Activated naive CD4-positive, alpha-beta T cell (primary cell): ENCODE measurements at regions not wholly inside any gene's neighbourhood (a gene's known extent, or its start where the extent isn't known, plus 50 kb on each side); places are given as distances from the start of the nearest gene placed in this dataset.

ENCODE experiments used
- DNase-seq, 4 experiments: peaks; one replicate each; lab custom pipeline; 2025; lab: John Stamatoyannopoulos, UW

DNA sequence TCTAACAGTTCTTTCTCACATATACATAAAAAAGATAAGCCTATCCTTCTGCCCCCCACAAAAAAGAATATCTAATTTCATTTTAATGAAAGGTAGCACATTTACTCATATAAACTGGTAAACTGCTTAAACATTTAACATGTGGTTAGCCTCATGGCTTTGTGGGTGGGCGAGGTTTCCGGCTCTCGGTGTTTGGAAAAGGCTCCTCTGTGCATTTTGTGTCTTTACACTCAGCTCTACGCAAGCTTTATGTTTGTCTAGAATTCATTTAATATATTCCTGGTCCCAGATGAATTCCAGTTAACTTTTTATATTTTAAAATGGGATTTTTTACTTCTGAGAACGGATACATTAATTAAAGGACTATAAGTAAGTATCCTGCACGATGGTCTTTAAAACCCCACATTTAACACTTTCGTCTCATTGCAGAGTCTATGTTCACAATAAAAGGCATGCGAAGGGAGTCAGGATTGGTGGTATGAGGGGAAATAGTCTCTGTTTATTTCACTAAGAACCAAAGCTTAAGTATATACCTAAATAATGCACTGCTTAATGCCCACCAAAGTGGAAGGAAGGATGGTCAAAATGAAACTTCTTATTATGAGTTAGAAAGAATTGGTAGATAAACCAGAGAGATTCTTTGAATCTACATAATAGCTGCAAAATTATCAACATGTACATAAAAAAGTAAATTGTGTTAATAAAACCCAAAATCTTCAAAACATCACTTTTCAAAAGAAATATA, 197.2 kb downstream of the CRPPA start:
- DNase-seq = peak in 1 of 4 experiments; percentile 2

DNA sequence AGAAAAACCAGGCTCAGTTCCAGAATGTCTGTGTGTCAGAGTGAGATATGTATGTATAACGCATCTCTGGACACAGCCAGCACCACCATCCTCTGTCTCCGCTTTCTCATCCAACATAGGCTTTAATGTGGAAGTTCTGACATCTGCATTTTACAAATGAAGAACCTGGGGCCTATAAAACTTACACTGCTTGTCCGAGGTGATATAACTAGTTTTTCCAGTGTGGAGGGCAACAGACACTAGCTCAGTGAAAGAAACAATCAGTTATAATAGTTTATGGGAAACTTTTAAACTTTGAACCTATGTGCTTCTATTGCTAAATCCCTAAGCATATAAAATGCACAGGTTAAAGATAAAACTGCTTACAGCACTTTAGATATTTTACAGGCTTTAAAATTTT, 208.7 kb downstream of the CRPPA start:
- no peak for DNase-seq

DNA sequence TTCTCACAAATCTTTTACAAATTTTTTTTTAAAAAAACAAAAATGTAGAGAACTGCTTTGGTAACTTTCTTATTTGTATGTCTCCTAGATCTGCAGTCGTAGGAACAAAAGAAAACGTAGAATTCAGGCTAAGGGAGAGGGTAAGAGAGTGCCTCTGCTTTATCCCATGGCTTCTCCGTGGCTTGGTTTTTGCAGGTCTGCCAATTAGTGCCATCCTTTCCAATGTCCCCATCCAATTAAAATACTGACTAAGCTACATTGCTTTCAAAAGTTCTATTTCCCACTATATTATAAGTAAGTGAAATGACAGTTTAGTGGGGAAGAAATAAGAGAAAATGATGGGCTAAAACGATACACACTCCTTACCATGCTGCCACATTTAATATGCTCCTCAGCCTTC, 209.3 kb downstream of the CRPPA start:
- DNase-seq = no peak

DNA sequence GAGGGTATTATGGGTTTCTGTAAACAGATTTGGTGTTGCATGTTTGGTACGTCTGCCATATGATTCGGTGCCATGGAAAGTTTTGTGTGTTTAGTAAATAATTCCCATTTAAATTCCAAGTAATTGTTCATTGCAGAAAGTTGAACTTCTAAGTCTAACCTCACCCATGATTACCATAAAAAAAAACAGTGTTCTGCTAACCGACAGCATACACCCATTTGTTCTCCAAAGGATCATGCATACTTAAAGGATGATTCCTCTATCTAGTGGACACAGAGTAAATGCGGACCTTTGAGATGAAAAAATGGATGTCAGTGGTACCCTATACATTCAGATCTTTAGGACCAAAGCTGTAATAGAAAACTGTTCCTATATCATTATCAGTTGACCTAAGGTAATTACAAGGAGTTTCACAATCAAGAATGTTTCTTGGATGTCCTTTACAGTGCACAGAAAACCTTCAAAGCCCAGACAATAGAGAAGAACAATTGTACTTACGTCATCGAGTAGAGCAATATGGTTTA, 209.9 kb downstream of the CRPPA start:
- DNase-seq = no peak

DNA sequence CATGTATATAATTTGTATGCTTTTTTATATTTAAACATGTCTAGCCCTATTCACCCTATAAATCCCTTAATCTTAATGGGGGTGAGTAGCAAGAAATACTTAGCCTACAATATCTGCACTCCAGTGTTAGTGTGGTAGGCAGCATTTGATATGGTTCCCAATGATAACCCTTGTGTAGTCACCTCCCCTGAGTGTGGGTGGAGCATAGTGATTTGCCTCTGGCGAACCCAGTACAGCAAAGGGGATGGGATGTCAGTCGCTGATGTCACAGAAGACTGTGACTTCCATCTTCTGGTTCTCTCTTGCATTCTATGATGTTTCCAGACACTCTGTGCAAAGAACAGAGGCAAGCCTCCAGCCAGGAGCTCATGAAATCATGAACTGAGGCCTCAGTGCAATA, 211.2 kb downstream of the CRPPA start:
- DNase-seq = no peak

DNA sequence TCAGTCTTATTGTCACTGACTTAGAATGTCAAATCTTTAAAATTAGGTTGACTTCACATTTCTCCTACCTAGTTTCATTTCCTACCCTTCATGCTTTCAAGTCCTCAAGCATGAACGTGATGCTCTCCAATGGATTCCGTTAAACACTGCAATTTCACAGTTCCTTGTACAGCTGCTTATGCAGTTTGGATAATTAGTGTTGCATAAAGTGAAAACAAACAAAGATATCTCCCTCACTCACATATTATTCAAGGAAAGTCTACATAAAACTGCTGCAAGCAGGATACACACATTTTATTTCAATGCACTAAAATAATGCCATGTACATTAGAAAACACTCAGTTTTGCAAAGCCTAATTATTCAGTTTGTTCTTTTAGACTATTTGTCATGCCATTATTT, 214.0 kb downstream of the CRPPA start:
- DNase-seq = no peak

DNA sequence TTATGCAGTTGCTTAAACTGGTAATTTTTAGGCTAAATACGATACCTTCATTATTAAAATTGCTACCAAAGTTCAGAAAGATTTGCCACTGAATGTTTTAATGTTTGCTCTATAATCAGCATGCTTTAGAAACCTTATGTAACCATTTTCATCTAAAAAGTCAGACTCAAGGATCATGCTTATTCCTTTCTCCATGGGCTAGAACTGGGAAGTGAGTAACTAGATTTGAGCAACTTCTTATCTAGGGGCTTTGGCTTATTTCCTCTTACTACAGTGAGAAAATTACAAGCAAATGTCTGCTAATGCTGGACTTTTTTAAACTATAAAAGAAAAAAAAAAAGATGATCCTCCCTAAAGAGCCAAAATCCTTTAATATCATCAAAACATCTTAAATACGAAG, 215.9 kb downstream of the CRPPA start:
- DNase-seq = no peak

DNA sequence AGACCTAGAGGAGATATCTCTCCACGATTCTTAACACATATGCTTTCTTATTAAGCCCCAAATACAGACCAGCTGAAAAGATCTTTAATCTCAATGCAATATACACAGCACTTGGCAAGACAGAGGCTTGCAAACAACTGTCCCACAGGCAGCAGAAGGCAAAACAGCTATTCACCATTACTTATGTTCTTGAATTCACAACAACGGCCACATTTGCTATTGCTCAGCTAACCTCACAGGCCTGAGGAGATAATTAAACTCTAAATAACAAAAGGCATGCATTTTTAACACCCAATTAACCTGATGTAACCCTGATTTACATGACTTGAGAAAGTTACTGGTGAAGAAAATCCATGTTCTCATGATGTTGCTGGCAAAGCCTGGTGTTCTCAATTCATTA, 216.4 kb downstream of the CRPPA start:
- DNase-seq = no peak

DNA sequence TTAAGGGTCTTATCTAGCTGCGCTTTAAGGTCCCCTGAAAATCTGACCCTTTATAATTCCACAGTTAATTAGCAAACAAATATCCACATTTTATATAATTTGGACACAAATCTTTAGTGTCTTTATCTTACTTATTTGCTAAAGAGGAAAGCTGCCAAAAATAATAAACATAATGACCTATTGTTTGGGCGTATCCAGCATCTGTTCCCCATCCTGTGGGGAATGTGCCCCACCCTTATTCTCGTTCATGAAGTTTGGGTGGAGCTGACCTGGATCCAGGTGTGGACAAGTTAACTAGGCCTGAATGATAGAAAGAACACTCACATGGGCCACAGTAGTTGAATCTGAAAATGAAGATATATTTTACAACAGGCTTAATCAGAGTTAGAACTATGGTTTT, 218.3 kb downstream of the CRPPA start:
- no peak for DNase-seq

DNA sequence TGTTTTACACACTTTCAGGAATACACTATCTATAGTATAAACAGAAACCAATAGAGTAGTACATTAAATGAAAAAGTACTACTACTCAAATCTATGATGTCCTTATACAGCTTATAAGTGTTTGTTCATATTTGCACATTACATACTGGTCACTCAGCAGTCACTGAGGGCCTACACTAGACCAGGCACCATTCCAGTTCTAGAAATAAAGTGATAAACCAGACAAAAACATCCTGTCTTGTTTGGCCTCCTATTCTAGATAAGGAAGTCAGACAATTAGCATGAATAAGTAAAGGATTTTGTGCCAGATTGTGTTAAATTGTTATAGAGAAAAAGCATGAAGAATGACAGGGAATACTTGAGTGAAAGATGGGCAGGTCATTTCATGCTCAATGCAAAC, 219.0 kb downstream of the CRPPA start:
- no peak for DNase-seq

DNA sequence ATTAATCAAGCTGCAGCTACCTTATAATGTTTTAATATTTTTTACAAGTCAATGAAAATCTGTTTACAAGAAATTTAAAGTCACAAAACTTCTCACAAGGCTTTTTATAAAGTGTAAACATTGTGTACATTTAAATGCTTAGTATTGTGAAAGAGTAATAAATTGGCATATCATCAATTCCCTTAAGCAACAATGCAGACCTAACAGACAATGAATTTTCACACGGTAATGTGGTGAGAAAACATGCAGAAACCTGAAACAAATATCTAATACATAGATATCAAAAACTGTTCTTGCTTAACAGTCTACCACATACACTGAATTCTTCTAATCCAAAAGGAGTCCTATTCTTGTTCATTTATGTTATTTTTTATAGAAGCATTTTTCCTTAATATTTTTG, 220.7 kb downstream of the CRPPA start:
- no peak for DNase-seq

DNA sequence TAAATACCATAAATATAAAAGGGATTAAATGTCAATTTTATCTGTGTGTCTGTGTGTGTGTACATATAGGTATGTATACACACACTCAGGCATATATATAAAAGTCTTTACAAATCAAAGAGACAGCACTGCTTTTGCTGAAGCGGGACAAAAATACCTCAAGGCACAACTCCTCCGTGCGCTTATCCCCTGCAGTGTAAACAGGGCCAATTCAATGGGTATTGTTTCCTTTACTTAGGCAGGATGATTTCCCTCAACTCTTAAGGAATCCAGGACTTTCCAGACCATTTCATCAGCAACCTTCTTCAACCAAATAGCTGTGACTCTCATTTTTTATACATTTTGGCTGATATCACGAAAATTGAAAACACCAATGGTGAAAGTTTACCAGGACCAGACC, 227.7 kb downstream of the CRPPA start:
- no peak for DNase-seq

DNA sequence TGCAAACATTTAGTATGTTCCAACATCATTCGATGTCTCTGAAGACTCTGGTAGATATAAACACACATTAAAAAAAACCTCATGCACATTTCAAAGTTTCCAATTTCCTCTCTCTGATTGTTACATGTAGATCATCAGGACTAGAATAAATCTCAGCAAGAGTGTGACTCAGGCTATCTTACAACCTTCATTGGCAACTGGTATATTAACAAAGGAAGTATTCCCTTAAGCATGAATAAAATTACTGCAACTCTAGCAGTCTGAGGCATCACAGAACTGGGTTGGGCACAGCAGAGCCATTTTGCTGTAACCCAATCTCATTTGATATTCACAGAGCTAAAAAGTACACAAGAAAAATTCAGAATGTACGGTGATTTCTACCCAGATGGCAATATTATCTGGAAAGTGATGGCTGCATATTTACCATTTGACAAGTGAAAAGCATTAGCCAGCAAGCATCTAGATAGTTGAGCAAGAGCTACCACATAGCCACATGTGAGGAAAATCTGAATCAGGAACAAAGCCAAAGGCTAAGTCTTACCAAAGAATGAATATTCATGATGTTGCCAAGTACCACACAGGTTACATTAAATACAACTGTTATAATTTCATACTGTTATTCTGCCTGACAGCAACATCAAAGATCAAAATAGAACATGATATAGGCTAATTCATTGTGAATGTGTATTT, 232.2 kb downstream of the CRPPA start:
- no peak for DNase-seq

DNA sequence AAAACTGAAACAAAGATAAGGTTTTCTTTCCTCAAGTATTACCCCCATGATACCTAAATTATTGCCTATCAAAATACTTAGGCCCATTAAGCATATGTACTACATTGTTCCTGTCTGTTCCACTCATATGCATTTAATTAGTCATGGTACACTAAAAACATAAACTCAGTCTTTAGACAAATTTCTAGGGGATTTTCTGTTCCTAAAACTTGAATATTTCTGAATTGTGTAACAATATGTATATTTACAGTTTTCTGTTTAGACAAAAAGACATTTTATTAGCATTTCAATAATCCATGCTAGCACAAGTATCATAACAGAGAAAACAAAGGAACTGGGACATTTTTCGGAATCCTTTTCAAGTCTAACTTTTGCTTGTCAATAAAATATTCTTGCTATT, 234.2 kb downstream of the CRPPA start:
- no peak for DNase-seq

DNA sequence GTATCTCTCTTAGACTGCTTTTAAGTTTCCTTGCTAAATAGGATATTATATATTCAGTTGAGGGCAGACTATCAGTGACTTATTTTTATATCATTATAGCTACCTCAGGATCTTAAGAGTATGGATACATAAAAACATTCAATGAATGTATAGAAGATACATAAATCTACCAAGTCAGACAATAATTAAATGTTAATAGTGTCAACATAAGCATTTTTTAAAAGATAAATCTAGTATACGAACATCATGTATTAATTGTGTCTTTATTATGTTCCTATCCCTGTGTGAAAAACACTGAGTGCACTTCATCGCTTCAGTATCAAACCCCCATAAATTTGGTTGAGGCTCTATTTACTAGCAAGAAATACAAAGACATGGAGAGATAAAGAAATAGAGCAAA, 242.8 kb downstream of the CRPPA start:
- DNase-seq = no peak

DNA sequence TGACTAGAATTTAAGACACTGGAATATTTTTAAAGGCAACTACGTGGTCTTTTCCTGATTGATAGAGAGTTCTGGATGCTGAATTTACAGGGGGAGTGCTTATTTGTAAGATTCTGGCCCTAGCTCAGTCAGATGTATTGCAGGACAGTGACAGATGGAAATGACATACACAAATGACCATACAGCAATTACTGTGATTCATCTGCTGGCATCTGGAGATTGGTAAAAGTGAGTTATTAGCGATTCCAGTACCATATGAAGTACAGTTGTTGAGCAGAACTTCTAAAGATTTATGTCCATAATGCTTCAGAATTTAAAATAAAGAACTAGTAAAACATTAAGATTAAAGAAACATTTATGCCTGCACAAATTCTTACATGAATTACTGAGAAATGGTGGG, 243.2 kb downstream of the CRPPA start:
- DNase-seq = no peak

DNA sequence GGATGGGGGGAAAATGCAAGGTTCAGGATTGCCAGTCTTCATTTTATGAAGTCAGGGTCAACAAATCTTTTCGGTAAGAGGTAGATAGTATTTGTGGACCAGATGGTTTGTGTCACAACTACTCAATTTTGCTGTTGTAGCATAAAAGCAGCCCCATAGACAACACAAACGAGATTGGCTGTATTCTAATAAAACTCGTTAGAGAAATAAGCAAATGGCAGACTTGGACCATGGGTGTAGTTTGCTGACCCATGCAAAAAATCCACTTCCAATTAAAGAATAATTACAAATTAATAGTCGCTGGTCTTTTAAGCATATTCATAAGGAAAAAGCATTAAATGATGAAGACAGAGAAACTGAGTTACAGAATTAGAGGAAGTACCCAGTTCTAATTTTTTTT, 247.1 kb downstream of the CRPPA start:
- no peak for DNase-seq

DNA sequence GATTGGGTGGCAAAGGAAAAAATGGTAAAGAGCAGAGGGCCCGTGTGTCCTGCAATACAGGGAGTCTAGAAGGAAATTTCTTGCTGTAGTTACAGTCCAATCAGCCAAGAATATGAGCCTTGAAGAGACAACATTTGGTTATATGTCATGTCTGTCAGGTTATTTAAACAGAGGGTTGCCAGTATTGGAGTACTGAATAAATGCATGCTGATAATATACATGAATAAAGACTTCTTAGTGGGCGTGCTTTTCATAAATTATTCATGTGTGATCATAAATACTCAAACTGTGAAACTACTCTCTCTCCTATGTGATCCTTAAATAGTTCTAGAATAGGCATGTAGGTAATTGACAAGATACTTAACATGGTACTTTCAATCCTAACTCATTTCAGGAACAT, 249.0 kb downstream of the CRPPA start:
- no peak for DNase-seq

DNA sequence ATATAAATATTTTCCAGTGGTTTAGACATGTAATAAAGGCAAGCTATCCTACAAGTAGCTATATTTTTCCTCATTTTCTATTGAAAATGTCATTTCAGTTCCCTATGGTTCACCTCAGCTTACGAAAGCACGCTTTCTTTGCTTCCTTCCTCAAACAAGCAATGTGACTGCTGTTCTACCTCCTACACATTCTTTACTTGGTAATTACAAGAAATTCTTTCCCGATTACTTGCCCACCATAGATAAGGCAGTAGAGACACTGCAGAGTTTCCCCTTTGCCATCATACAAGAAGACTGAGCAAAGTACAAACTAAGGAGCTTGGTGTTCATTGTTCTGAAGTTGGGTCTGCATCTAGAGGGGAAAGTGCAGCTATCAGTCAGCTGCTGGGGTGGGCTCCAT, 249.4 kb downstream of the CRPPA start:
- no peak for DNase-seq

DNA sequence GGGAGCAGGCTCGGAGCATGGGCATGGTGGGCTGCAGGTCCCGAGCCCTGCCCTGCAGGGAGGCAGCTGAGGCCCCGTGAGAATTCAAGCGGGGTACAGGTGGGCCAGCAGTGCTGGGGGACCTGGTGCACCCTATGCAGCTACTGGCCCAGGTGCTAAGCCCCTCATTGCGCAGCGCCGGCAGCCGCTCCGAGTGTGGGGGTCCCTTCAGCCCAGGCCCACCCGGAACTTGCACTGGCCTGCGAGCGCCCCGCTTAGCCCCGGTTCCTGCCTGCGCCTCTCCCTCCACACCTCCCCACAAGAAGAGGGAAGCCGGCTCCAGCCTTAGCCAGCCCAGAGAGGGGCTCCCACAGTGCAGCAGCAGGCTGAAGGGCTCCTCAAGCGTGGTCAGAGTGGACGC, 250.7 kb downstream of the CRPPA start:
- no peak for DNase-seq

DNA sequence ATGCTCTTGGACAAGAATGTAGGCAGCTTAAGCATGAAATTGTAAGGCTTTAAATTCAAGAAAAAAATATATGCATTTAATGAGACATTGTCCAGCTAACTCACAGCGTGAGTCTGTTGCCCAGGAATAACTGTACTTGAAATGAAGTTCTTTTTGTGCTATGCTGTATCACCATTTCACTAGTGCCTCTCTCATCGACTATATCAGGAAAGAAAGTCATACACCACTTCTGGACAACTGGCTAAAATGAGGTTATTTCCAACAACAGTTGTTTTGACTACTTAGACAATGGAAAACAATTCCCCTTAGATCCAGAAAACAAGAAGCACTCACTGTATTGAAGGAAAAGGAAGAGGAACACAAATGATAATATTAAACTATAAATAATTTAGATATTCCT, 251.8 kb downstream of the CRPPA start:
- DNase-seq = no peak

DNA sequence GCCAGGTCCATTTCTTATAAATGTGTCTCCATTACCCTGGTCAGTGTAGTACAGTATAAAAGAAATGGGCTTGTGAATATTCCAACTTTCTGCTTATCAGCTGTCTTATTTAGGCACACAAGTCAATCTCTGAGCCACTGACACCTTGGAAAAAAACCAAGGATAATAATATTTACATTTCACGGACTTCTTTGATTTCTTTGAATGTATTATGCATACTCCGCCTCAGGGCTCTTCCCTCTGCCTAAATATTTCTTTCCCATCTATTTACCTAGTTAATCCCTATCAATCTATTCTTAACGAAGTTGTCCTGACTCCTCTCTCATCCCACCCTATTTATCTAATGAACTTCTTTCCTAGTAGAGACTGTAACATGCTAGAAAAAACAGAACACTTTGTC, 253.8 kb downstream of the CRPPA start:
- DNase-seq = no peak

DNA sequence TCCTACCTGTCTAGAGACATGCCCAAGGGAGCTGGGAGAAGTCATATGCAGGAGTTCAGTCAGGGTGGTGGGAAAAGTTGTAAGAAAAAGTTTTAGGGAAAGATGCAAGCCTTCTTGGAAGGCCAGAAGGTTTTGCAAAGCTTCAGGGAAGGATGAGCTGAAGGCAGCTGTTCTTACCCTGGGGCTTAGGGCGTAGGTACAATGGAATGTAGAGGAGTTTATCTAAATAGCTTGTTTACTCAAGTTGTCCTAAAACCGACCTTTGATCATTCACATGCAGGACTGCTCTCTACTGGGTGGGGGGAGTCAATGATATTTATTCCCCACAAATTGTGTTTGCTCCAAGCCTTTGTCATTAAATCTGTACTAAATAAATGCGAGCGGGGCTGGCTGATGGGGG, 277.0 kb downstream of the CRPPA start:
- DNase-seq = no peak

DNA sequence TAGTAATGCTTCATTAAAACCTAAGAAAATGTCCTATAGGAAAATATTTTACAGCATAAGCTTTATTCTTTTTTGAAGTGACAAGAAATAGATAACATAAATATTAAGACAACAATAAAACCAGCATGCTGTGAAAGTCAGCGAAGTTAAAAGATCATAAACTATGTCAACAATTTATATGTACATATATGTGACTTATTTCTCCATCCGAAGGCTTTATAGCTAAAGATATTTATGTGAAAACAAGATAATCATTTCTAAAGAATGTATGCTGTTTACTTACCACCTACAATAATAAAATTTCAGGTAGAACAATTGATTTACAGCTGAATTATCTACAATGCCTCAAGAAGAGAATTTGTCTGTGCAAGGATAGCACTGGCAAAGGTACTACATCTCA, 283.4 kb downstream of the CRPPA start:
- DNase-seq = no peak
